Putamen (tissue), 1 donor: ENCODE measurements at regions not wholly inside any gene's neighbourhood (a gene's known extent, or its start where the extent isn't known, plus 50 kb on each side); places are given as distances from the start of the nearest gene placed in this dataset.

Experiments
- DNase-seq: peaks from one replicate; pipeline ENCODE4 v3.0.0-alpha.2; 2016; ENCODE audit warnings: low spot score

DNA sequence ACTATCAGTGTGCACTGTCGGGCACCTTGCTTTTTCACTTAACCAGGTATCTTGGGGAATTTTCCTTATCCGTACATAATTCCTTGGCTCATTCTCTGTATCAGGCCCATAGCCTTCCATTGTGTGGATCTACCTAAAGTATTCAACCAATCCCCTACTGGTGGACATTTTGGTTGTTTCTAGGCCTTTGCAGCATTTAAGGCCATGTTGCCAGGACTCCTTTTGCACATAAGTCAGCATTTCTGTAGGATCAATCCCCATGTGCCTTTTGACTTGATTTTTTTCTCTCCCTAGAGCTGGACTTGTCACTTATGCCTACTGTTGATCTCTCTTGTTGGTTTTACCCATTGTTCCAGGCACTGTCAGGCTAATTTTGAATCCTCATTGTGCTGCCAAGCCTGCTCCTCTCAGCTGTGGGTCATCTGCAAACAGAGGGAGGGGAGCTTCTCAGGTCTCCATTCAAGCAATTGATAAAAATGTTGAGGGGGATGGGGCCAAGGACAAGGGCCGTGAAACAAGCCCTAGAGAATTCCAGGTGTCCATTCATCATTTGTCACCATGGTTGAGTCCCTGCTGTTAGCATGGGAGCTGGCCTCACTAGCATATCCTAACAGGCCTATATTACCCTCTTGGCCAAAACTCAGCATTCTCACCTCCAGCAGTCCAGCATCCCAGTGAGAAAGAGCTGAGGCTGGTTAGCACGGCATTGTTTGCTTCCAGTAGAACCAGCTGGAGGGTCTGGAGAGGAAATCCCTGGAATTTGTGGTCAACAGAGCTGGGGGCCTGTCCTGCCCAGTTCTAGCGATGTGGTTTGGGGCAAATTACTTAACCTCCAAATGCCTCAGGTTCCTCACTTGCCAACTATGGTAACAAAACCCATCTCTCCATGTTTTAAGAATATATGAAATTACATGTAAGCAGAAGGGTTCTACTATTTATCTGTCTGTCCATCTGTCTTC lies 178.4 kb downstream of the MRPL14 start:
- DNase-seq: no peak

DNA sequence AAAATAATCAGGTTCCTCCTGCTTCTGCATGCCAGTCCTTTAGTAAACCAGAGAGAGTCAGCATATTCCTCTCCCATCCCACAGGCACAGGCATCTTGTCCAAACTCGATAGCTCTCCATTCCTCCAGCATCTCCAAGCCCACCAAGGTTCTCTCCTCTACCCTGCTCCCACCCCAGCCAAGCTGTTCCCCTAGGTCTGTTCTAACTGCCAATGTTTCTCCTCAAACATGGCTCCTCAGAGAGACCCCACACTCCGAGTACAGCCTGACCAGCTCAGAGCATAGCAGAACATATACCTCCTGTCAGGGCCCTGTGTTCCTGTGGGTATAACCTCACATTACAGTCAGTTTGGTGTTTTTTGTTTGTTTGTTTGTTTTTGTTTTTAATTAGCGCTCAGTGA lies 177.8 kb downstream of the VEGFA start:
- DNase-seq: no peak

DNA sequence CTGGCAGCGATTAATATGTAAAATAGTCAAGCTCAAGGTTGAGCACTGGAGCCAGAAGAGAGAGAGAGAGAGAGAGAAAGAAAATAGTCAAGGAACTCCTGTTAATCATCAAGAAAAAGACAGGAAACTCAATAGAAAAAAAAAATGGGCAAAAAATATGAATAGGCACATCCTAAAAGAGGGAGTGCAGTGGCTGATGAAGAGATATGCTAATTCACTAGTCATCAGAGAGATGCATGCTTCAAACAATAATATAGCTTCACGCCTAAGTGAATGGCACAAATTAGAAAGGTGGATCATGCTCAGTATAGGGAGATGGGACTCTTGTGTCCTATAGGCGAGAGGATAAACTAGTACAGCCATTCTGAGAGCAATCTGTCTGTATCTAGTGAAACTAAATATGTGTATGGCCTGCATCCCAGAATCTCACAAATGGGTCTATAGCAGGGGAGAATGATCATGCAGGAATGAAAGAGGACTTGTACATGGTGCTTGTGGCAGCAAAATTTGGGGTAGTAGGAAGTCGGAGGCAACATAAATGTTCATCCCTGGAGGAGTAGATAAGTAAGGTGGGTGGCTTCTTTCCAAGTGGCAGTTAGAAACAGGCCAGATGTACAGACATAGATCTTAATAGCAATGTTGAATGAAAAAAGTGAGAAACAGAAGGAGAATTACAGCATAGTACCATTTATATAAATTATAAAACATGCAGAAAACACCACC lies 176.8 kb downstream of the VEGFA start:
- no peak for DNase-seq

DNA sequence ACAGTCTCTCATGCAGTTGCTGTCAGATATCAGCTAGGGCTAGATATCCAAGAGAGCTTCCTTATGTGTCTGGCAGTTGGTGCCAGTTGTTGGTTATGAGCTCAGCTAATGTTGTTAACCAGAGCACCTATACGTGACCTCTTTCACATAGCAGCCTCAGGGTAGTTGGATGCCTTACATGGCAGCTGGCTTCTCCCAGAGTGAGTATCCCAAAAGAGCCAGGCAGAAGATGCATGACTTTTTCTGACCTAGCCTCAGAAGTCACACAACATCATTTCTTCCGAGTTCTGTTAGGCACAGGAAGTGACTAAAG lies 175.7 kb downstream of the VEGFA start:
- DNase-seq: no peak

DNA sequence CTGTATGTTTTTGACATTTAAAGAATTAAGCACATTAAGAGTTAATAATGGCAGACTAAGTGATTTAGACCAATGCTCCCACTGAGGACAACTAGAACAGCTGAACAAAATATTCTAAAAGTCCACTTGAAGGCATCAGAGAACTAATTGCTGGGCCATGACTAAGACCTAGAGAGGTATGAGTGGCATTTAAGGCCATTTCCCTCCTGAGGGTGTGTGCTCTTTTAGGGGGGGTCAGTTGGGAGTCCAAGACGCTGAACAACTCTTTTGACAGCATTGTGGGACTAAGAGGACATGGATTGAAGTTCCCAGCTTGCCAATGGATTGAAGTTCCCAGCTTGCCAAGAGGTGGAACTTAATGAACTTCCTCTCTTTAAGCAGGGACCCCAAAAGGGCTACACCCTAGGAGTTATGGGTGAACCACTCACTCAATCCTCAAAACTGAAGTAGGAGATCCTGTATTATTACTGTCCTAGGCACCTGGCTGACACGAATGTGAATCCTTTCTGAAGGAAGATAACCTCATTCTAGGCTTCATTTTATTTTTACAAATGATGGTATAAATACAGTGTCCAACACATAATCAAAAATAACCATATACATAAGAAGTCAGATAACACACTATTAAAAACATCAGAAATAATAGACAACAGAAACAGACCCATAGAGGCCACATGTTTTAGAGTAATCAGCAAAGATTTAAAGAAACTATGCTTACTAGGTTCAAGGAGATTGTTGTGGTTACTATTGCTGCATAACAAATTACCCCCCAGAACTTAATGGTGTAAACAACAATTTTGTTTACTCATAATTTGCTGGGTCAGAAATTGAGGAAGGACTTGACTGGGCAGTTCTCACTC lies 175.1 kb downstream of the VEGFA start:
- DNase-seq: no peak

DNA sequence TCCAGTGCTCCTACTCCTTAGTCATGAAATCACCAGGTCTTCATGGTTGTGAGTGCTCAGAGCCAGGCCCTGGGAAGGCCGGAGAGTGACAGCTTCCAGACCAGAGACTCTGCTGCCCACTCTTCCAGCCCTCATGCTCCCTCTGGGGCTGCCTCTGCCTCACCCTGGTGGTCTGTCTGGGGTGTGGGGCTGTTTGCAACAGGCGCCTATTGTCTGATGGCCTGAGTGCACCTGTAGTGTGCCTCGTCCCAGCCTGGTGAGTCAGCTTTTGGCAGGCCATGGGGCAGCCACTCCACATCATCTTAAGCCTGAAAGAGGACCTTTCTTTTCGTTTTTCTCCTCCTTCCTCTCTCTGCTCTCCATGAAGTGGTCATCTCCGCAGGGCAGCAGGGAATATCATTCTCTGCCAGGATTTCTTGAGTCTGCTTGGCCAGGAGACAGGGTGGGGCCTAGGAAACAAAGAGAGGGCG lies 173.8 kb downstream of the VEGFA start:
- DNase-seq: no peak

DNA sequence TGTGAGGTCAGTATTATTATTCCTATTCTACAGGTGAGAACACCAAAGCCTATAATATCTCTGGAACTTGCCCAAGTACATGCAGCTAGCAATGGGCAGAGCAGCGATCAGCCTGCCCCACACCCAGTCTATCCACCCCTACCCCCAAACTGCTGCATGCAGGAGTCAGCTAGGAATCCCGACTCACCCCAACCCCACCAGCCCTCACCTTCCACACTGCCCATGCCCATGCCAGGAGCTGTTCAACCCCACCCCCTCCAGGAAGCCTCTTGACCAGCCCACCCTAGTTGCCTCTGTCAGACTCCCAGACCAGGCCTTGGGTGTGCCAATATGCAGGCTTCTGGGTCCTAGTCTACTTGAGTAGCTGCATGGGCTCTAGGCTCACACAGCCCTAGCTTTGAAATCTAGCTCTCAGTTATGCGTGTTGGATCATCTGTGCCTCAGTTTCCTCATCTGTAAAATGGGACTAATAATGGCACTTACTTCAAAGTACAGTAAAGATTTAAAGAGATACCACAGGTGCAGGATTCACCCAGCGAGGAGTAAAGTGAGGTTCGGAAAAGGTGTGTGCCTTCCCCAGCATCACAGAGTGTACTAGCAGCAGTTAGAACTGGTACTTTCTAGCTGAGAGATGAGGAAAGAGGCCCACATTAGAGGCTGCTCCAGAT lies 173.2 kb downstream of the VEGFA start:
- DNase-seq: no peak

DNA sequence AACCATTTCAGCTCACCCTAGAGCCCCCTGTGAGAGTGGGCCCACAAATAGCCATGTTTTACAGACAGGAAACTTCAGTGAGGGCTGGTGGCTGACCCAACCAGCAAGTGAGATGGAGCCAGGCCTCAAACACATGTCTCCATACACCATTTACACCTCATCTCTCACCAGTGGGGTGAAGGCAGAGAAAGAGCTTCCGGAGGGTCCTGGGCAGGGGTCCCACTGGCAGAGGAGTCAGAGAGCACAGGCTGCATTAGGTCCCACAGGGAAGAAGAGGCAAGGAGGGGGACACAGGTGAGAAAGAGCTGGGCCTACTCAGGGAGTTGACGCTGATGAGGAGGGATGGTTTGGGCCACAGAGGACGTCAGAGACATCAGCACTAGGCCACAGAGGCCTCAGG lies 172.6 kb downstream of the VEGFA start:
- DNase-seq: no peak

DNA sequence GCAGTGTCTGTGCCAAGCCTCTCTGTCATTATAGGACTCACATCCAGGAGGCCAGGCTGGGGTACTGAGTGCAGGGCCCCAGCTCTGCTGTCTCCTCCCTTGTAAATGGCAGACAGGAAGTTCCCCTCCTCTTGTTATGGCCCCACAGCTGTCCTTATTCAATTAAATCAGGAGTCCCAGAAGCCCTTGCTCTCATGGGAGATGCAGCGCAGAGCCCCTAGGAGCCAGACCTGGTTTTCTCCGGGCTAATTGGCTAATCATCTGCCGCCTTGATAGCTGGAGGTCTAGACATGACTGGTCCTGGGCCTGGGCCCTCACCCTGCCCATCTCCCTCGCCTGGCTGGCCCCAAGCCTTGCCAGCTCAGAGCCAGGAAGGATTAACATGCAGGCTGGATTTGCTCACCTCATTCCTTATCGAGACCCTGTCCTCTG lies 172.0 kb downstream of the VEGFA start:
- no peak for DNase-seq

DNA sequence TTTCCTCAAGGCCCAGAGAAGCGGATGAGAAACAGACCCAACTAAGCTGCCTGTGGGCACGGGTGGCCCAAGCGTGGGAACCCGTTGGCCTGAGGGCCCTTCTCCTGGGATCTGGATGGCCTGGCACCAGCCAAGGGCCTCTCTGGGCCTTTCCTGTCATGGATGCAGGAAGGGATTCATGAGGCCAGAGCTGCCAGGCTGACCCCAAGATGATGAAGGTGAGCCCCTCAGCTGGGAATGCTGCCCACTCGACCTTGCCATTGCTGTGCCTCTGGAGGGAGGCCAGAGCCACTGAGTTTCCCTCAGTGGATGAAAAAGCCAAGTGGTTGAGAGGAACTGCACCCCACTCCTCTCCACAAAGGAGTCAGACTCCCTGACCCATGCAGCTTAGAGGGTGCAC lies 171.2 kb downstream of the VEGFA start:
- DNase-seq: no peak

DNA sequence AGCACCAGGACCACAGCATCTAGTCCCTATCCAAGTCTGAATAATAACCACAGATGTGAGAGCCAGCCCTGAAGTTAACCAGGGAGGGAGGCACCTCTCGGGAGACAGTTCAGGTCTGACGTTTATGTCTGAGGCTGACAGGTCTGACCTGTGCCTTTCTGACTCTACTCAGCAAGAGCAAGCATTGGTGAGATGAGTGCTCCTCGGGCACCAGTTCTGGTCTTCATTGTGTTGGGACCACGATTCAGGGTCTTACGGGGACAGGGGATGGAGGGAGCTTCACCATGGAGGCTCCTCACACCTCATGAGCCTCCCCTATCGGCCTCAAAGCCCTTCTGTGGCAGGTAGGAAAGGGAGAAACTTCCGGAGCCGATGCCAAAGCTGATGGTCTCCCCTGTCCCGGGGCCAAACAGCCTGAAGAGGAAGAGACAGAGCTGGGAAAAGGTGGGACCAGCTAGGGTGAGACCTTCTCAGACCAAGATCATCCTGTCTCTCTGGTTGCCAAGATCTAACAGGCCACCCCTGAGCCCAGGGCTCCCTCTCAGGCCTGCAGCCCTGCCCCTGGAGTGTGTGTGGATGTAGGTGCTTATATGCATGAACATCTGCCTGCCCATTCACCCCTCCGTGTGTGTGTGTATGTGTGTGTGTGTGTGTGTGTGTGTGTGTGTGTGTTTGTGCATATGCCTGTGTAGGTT lies 170.5 kb downstream of the VEGFA start:
- DNase-seq: no peak

DNA sequence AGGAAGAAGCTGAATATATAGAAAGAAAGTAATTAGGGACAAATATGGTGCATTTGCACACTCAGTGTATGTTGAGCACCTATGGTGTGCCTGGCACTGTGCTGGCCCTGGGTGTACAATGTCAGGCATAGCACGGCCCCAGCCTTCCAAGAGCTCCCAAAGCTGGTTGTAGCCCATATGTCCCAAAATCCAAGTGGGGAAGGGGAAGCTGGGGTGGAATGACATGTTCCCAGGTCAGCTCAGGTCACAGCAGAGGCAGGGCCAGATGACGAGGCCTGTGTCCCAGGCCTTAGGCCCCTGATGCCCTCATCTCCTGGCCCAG lies 170.0 kb downstream of the VEGFA start:
- DNase-seq: no peak

DNA sequence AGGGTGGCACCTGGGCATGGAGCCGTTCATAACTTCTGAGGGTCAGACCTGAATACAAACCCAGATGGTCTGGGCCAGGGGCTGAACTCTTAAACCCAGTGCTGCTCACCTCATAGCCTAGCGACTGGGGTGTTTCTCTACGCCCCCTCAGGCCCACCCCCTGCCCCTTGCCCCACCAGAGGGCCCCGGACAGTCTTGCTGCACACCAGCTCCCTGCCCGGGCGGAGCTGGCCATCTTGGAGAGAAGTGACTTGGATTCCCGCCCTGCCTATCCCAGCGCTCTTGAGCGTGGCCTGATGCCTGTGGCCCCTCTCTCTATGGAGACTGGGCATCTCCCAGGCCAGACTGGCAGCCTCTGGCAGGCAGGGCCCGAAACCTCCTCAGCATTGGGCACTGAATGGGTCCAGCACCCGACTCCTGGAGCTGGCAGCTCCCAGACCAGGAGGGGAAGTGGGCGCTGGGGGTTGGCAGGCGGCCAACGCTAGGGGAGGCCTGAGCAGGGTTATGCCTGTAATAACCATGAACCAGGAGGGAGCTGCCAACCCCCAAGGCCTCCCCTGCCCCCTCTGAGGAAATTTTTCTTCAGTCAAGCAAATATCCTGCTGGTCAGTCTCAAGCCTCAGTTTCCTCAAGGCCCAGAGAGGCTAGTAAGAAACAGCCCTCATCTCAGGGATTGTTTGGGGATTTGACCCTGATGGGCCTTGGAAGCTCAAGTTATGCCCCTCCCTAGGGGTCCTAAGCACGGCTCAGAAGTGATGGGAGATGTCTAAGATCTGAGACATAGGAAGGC lies 169.5 kb downstream of the VEGFA start:
- DNase-seq: no peak

DNA sequence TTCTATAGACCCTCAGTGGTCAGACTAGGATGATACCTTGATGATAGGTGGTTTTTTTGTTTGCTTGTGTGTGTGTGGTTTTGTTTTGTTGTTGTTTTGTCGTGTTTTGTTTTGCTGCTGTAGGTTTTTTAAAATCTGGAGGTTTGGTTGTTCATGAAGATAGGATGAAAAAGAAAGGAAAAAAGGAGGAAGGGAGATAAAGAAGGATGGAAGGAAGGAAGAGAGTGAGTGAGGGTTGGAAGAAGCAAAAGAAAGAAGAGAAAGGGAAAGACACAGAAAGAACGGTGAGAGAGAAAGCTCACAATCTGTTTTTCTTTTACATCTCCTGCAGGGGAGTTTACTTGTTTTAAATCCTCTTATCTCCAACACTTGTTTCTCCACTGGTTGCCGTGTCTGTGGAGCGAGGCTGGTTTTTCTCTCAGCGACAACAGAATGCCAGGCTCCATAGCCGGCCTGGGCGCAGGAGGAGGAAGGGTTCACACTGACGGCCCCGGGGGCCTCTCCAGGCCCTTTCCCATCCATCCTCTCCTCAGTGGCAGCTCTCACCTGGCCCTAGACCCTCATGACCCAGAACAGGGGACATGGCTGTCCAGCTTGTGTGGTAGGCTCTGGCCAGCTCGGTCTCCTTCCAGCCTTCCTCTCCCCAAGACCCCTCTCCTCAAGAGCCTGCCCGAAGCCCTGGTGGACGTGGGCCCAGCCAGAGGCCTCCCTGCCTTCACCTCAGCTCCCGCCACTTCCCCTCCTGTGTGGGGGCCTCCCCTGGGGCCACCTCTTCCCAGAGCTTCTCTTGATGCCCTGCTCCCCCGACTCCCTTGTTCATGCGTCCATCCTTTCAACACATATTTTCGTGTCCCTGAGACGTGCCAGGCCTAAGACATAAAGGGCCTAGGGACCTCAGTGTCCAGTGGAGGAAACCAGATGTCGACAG lies 168.4 kb downstream of the VEGFA start:
- no peak for DNase-seq

DNA sequence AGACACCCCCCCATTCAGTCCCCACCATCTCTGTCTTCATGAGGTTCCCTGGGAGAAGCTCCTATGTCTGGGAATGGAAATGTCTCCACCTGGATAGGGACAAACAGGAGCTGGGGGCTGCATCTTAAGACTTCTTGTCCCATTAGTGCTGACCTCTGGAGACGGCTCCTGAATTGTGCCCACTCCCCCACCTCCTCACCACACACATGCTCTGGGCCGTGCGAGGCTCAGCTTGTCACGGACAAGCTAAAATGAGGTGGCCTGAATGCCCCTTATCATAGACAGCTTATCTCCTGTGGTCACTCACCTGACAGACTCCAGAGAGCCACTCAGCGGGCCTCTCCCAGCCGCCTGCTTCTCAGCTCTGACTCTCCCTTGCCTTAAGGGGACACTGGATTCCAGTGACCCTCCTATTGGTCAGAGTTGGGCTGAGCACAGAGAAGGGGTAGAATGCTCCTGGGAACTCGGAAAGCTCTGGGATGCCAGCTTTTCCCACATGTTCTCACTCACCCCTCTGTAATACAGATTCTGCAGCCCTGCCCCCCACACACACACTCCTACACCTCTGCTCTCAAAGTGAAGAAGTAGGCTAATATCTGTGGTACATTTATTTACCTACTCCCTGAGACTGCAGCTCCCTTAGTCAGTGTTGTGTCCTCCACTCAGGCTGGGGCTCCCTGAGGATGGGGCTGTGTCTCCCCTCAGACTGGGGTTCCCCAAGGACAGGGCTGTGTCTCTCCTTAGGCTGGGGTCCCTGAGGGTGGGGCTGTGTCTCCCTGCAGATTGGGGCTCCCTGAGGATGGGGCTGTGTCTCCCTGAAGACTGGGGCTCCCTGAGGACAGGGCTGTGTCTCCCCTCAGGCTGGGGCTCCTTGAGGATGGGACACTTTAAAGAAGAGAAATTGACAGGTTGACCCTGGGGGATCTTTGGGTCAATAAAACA lies 167.5 kb downstream of the VEGFA start:
- no peak for DNase-seq

DNA sequence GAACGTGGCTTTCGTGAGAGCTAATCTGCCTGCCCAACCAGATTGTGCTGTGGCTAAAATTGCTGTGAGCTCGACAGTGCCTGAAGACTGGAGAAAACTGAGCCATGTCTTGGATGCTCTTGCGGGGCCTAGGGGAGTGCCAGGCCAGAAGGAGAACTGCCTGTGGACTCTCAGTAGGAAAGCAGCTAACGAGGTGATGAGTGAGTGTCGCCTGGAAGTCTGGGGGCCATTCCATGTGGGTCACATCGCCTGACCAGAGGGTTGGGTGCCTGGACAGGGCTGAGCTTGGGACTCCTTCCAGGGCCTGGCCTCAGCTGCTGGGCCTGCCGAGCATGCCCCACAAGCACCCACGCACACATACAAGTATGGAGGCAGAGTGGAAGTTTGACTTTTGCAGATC lies 166.5 kb downstream of the VEGFA start:
- DNase-seq: no peak

DNA sequence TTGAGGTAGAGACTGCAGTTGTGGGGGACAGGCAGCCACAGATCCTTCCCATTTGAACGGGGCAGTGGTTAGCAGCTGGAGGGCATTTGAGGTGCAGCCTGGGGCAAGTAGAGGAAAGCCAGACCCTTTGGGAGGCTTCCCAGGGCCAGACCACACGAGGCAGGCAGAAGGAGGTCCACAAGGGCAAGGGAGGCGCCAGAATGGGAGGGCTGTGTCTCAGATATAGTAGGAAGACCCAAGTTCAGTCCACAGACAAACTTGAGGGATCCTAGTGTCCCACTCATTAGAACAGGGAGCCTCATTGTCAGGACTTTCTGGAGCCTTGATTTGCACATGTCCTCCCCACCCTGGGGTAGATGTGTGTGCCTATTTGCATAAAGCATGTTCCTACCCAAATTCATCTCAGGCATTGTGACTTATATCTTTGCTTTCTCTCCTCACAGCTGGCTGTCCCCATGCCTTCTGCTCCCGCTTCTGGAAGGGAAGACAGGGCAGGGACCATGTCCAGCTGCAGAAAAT lies 166.0 kb downstream of the VEGFA start:
- DNase-seq: no peak
